Muscle of leg (tissue), 3 donors: ENCODE measurements at regions not wholly inside any gene's neighbourhood (a gene's known extent, or its start where the extent isn't known, plus 50 kb on each side); places are given as distances from the start of the nearest gene placed in this dataset.

Experiments used
- DNase-seq: peaks from one replicate; pipeline ENCODE4 v3.0.0; 2013
- H3K27ac ChIP-seq: one replicate; pipeline ENCODE4 v1.5.1; 2013; ENCODE audit warnings: mild to moderate bottlenecking, low read length, control low read depth
- H3K27me3 ChIP-seq: one replicate; pipeline ENCODE4 v1.6.1; 2013; ENCODE audit warnings: low read length; ENCODE audit not compliant: control insufficient read depth, insufficient read depth
- H3K36me3 ChIP-seq: one replicate; pipeline ENCODE4 v1.6.1; 2013; ENCODE audit warnings: low read length; ENCODE audit not compliant: control insufficient read depth, insufficient read depth
- H3K4me1 ChIP-seq: one replicate; pipeline ENCODE4 v1.6.1; 2013; ENCODE audit warnings: low read length; ENCODE audit not compliant: control insufficient read depth, insufficient read depth
- H3K4me3 ChIP-seq: one replicate; pipeline ENCODE4 v1.5.1; 2013; ENCODE audit warnings: low read length, control low read depth
- H3K9me3 ChIP-seq: replicated peaks from 2 replicates; pipeline ENCODE4 v1.6.1; 2013; ENCODE audit warnings: low read depth, low read length; ENCODE audit not compliant: control insufficient read depth
- WGBS: methylation state at CpG from one replicate; pipeline ENCODE4 v1.1.5; 2013; ENCODE audit warnings: missing lambda C conversion rate; ENCODE audit not compliant: insufficient coverage; 5-methylcytosine and 5-hydroxymethylcytosine counted together

GRCh38 chr5:147989994-147990393, 73.8 kb upstream of the SPINK5 start:
- Histone ChIP-seq H3K27ac (no peak overlapping the region), H3K9me3 (no peaks in the 10 kb centered on the region), H3K27me3 (no peaks in the 10 kb centered on the region), H3K4me1 (no peaks in the 10 kb centered on the region), H3K36me3 (no peaks in the 10 kb centered on the region), H3K4me3 (no peak overlapping the region)
- DNase-seq = no peak

GRCh38 chr5:147989239-147989638, 74.5 kb upstream of the SPINK5 start:
- Histone ChIP-seq H3K4me1 (no peaks in the 10 kb centered on the region), H3K36me3 (no peaks in the 10 kb centered on the region), H3K27ac (no peak overlapping the region), H3K27me3 (no peaks in the 10 kb centered on the region), H3K4me3 (no peak overlapping the region), H3K9me3 (no peaks in the 10 kb centered on the region)
- WGBS = no CpG with 5 or more reads among the region's 1 CpG
- DNase-seq = no peak

GRCh38 chr5:147986134-147986757, 77.5 kb upstream of the SPINK5 start:
- Histone ChIP-seq H3K27me3 (no peaks in the 10 kb centered on the region), H3K4me1 (no peaks in the 10 kb centered on the region), H3K4me3 (no peak overlapping the region), H3K9me3 (no peaks in the 10 kb centered on the region), H3K27ac (no peak overlapping the region), H3K36me3 (no peaks in the 10 kb centered on the region)
- WGBS = no CpG with 5 or more reads among the region's 2 CpGs
- DNase-seq = no peak

- H3K4me1 ChIP-seq = no peaks in the 10 kb centered on the region
- no peaks in the 10 kb centered on the region for H3K27me3 ChIP-seq
- H3K27ac ChIP-seq = no peak overlapping the region
- DNase-seq = no peak
- WGBS = 70% methylated on average over 5 of the region's 5 CpGs
- no peaks in the 10 kb centered on the region for H3K9me3 ChIP-seq
- no peak overlapping the region for H3K4me3 ChIP-seq
- no peaks in the 10 kb centered on the region for H3K36me3 ChIP-seq
These were observed 78.2 kb upstream of the SPINK5 start for GRCh38 chr5:147985608-147986007.

GRCh38 chr5:147983742-147984141, 77.4 kb upstream of the C5orf46 start:
- Histone ChIP-seq H3K9me3 (no peaks in the 10 kb centered on the region), H3K27me3 (no peaks in the 10 kb centered on the region), H3K27ac (no peak overlapping the region), H3K4me3 (no peak overlapping the region), H3K36me3 (no peaks in the 10 kb centered on the region), H3K4me1 (no peaks in the 10 kb centered on the region)
- WGBS = 80% methylated on average over 1 of the region's 1 CpG
- no peak for DNase-seq

- no peak for DNase-seq
- no peaks in the 10 kb centered on the region for H3K9me3 ChIP-seq
- H3K4me3 ChIP-seq = no peak overlapping the region
- H3K4me1 ChIP-seq = no peaks in the 10 kb centered on the region
- no peak overlapping the region for H3K27ac ChIP-seq
- H3K36me3 ChIP-seq = no peaks in the 10 kb centered on the region
- WGBS = no CpG with 5 or more reads among the region's 1 CpG
- no peaks in the 10 kb centered on the region for H3K27me3 ChIP-seq
These were observed 74.7 kb upstream of the C5orf46 start for GRCh38 chr5:147981074-147981473.

GRCh38 chr5:147979761-147980160, 73.4 kb upstream of the C5orf46 start:
- H3K4me1 ChIP-seq = no peaks in the 10 kb centered on the region
- no peaks in the 10 kb centered on the region for H3K9me3 ChIP-seq
- H3K4me3 ChIP-seq = no peak overlapping the region
- no peak for DNase-seq
- H3K27me3 ChIP-seq = no peaks in the 10 kb centered on the region
- no peak overlapping the region for H3K27ac ChIP-seq
- no peaks in the 10 kb centered on the region for H3K36me3 ChIP-seq
- 100% methylated on average over 1 of the region's 1 CpG for WGBS

GRCh38 chr5:147972076-147972840, 65.9 kb upstream of the C5orf46 start:
- Histone ChIP-seq H3K4me1 (no peaks in the 10 kb centered on the region), H3K4me3 (no peak overlapping the region), H3K9me3 (no peaks in the 10 kb centered on the region), H3K36me3 (no peaks in the 10 kb centered on the region), H3K27me3 (no peaks in the 10 kb centered on the region), H3K27ac (no peak overlapping the region)
- DNase-seq = no peak
- WGBS = no CpG with 5 or more reads among the region's 7 CpGs

GRCh38 chr5:147971472-147971871, 65.1 kb upstream of the C5orf46 start:
- Histone ChIP-seq H3K27me3 (no peaks in the 10 kb centered on the region), H3K9me3 (no peaks in the 10 kb centered on the region), H3K4me3 (no peak overlapping the region), H3K27ac (no peak overlapping the region), H3K4me1 (no peaks in the 10 kb centered on the region), H3K36me3 (no peaks in the 10 kb centered on the region)
- no peak for DNase-seq
- 60% methylated on average over 1 of the region's 2 CpGs for WGBS

- Histone ChIP-seq H3K27ac (no peak overlapping the region), H3K9me3 (no peaks in the 10 kb centered on the region), H3K4me1 (no peaks in the 10 kb centered on the region), H3K27me3 (no peaks in the 10 kb centered on the region), H3K36me3 (no peaks in the 10 kb centered on the region), H3K4me3 (no peak overlapping the region)
- WGBS = no CpG with 5 or more reads among the region's 4 CpGs
- no peak for DNase-seq
These were observed 62.5 kb upstream of the C5orf46 start for GRCh38 chr5:147968855-147969254.
